HG03066 (cell line): ENCODE measurements at regions not wholly inside any gene's neighbourhood (a gene's known extent, or its start where the extent isn't known, plus 50 kb on each side); places are given as distances from the start of the nearest gene placed in this dataset.
"Not testable (repeated sequence)": the region's sequence is repeated elsewhere in the genome, so short reads cannot be mapped to it uniquely, and the experiment has no call there.

Source experiments
- ATAC-seq: cut with Tn5 transposase; IDR thresholded peaks from one replicate; pipeline ENCODE4 v1.9.1; 2021; ENCODE audit warnings: low read depth; ENCODE audit not compliant: unreplicated experiment

- not testable (repeated sequence) for ATAC-seq
These were observed 131.9 kb downstream of the CWH43 start for GRCh38 chr4:49117951-49118350.

- ATAC-seq = peak; percentile 41
These were observed 132.5 kb downstream of the CWH43 start for GRCh38 chr4:49118379-49119212.

- not testable (repeated sequence) for ATAC-seq
These were observed 133.3 kb downstream of the CWH43 start for GRCh38 chr4:49119345-49119744.

GRCh38 chr4:49120042-49120779, 134.1 kb downstream of the CWH43 start:
- ATAC-seq = not testable (repeated sequence)

- ATAC-seq = not testable (repeated sequence)
These were observed 134.7 kb downstream of the CWH43 start for GRCh38 chr4:49120804-49121203.

- not testable (repeated sequence) for ATAC-seq
These were observed 140.4 kb downstream of the CWH43 start for GRCh38 chr4:49126443-49126842.

GRCh38 chr4:49126858-49127257, 140.8 kb downstream of the CWH43 start:
- not testable (repeated sequence) for ATAC-seq

- ATAC-seq = not testable (repeated sequence)
These were observed 143.3 kb downstream of the CWH43 start for GRCh38 chr4:49129385-49129784.

GRCh38 chr4:49129870-49130269, 143.8 kb downstream of the CWH43 start:
- ATAC-seq = not testable (repeated sequence)

GRCh38 chr4:49130724-49131123, 144.6 kb downstream of the CWH43 start:
- not testable (repeated sequence) for ATAC-seq

- not testable (repeated sequence) for ATAC-seq
These were observed 151.0 kb downstream of the CWH43 start for GRCh38 chr4:49137043-49137442.

- not testable (repeated sequence) for ATAC-seq
These were observed 151.9 kb downstream of the CWH43 start for GRCh38 chr4:49137961-49138360.

GRCh38 chr4:49138818-49139217, 152.7 kb downstream of the CWH43 start:
- not testable (repeated sequence) for ATAC-seq

GRCh38 chr4:49139513-49139912, 153.4 kb downstream of the CWH43 start:
- not testable (repeated sequence) for ATAC-seq

GRCh38 chr4:49140351-49140750, 154.3 kb downstream of the CWH43 start:
- not testable (repeated sequence) for ATAC-seq

GRCh38 chr4:49141955-49142354, 155.9 kb downstream of the CWH43 start:
- ATAC-seq = not testable (repeated sequence)

- peak; percentile 48 for ATAC-seq
These were observed 161.1 kb downstream of the CWH43 start for GRCh38 chr4:49147143-49147542.

- ATAC-seq = not testable (repeated sequence)
These were observed 161.5 kb downstream of the CWH43 start for GRCh38 chr4:49147596-49147995.

- peak; percentile 64 for ATAC-seq
These were observed 163.2 kb downstream of the CWH43 start for GRCh38 chr4:49149006-49149975.

GRCh38 chr4:49150351-49151083, 164.4 kb downstream of the CWH43 start:
- ATAC-seq = not testable (repeated sequence)
